SK-N-SH treated with all-trans-retinoic acid at 6 μM for 48 hours (cell line): ENCODE measurements at regions not wholly inside any gene's neighbourhood (a gene's known extent, or its start where the extent isn't known, plus 50 kb on each side); places are given as distances from the start of the nearest gene placed in this dataset.

Source experiments
- ATAC-seq: fragments of 200-7000 bp; cut with Tn5 transposase; 3 replicates; pipeline ENCODE4 v1.9.1; 2020; ENCODE audit warnings: mild to moderate bottlenecking, moderate library complexity
- ARNTL ChIP-seq: fragments of 450-650 bp; formaldehyde crosslinking; IDR thresholded peaks from 2 replicates; pipeline ENCODE4 v1.5.0; 2020; ENCODE audit warnings: low read depth, mild to moderate bottlenecking, moderate library complexity, borderline replicate concordance
- BACH2 ChIP-seq: fragments of 250-450 bp; sonication (Bioruptor Pico); IDR thresholded peaks from 2 replicates; pipeline ENCODE4 v1.9.0; 2021; ENCODE audit warnings: mild to moderate bottlenecking, borderline replicate concordance
- CREB5 ChIP-seq: fragments of 250-450 bp; sonication (Bioruptor Pico); IDR thresholded peaks from 2 replicates; pipeline ENCODE4 v1.5.1; 2020; ENCODE audit warnings: low read depth, mild to moderate bottlenecking, moderate library complexity
- CSDC2 ChIP-seq: fragments of 250-450 bp; sonication (Bioruptor Pico); IDR thresholded peaks from 2 replicates; pipeline ENCODE4 v1.5.0; 2020; ENCODE audit warnings: mild to moderate bottlenecking, moderate library complexity
- CSRNP3 ChIP-seq: fragments of 250-450 bp; sonication (Bioruptor Pico); IDR thresholded peaks from 2 replicates; pipeline ENCODE4 v1.5.1; 2021; ENCODE audit warnings: mild to moderate bottlenecking, moderate library complexity
- ESRRG ChIP-seq: fragments of 250-450 bp; sonication (Bioruptor Pico); IDR thresholded peaks from 2 replicates; pipeline ENCODE4 v1.6.1; 2021; ENCODE audit warnings: mild to moderate bottlenecking
- GLIS3 ChIP-seq: fragments of 250-450 bp; sonication (Bioruptor Pico); IDR thresholded peaks from 2 replicates; pipeline ENCODE4 v1.5.0; 2020; ENCODE audit warnings: mild to moderate bottlenecking, moderate library complexity
- OSR1 ChIP-seq: fragments of 250-450 bp; sonication (Bioruptor Pico); IDR thresholded peaks from 2 replicates; pipeline ENCODE4 v1.8.0; 2022; ENCODE audit warnings: moderate library complexity, mild to moderate bottlenecking, inconsistent platforms
- PPARA ChIP-seq: fragments of 250-450 bp; sonication (Bioruptor Pico); IDR thresholded peaks from 2 replicates; pipeline ENCODE4 v1.5.0; 2020; ENCODE audit warnings: mild to moderate bottlenecking, borderline replicate concordance
- RARB ChIP-seq: fragments of 250-450 bp; sonication (Bioruptor Pico); IDR thresholded peaks from 2 replicates; pipeline ENCODE4 v1.8.0; 2021; ENCODE audit warnings: mild to moderate bottlenecking, moderate library complexity
- SNAI2 ChIP-seq: fragments of 250-450 bp; sonication (Bioruptor Pico); IDR thresholded peaks from 2 replicates; pipeline ENCODE4 v1.5.0; 2020; ENCODE audit warnings: mild to moderate bottlenecking, moderate library complexity
- TCF4 ChIP-seq: fragments of 250-450 bp; sonication (Bioruptor Pico); IDR thresholded peaks from 2 replicates; pipeline ENCODE4 v1.8.0; 2021; ENCODE audit warnings: mild to moderate bottlenecking, moderate library complexity, borderline replicate concordance
- TOX ChIP-seq: fragments of 250-450 bp; sonication (Bioruptor Pico); IDR thresholded peaks from 2 replicates; pipeline ENCODE4 v1.8.0; 2021; ENCODE audit warnings: mild to moderate bottlenecking, moderate library complexity, borderline replicate concordance
- ZC3H10 ChIP-seq: fragments of 250-450 bp; sonication (Bioruptor Pico); IDR thresholded peaks from 2 replicates; pipeline ENCODE4 v1.5.1; 2021; ENCODE audit warnings: mild to moderate bottlenecking, moderate library complexity
- ZFP3 ChIP-seq: fragments of 250-450 bp; sonication (Bioruptor Pico); IDR thresholded peaks from 2 replicates; pipeline ENCODE4 v1.5.0; 2020; ENCODE audit warnings: mild to moderate bottlenecking, moderate library complexity
- ZFP30 ChIP-seq: fragments of 450-650 bp; formaldehyde crosslinking; IDR thresholded peaks from 2 replicates; pipeline ENCODE4 v1.5.0; 2022; ENCODE audit warnings: mild to moderate bottlenecking, moderate library complexity
- ZNF565 ChIP-seq: fragments of 450-650 bp; formaldehyde crosslinking; conservative IDR thresholded peaks from 2 replicates; pipeline ENCODE4 v1.5.0; 2020; ENCODE audit warnings: low read depth, mild to moderate bottlenecking, moderate library complexity
- ZNF70 ChIP-seq: fragments of 450-650 bp; formaldehyde crosslinking; IDR thresholded peaks from 2 replicates; pipeline ENCODE4 v1.5.0; 2020; ENCODE audit warnings: mild to moderate bottlenecking, moderate library complexity
- TF ChIP-seq, protein P1 (sequence below): fragments of 250-450 bp; sonication (Bioruptor Pico); IDR thresholded peaks from 2 replicates; pipeline ENCODE4 v1.8.0; 2021; ENCODE audit warnings: low read depth, mild to moderate bottlenecking, moderate library complexity, borderline replicate concordance
- TF ChIP-seq, protein P2 (sequence below): fragments of 250-450 bp; sonication (Bioruptor Pico); IDR thresholded peaks from 2 replicates; pipeline ENCODE4 v1.5.0; 2020; ENCODE audit warnings: mild to moderate bottlenecking, moderate library complexity

GRCh38 chr10:78815702-78816334 lies 252.9 kb upstream of the ZMIZ1 start:
- TF ChIP-seq ZFP30 (CRISPR knock-in tag) (no peak), ZFP3 (no peak), PPARA (CRISPR knock-in tag) (no peak), SNAI2 (CRISPR knock-in tag) (no peak), ZNF565 (CRISPR knock-in tag) (no peak), ZNF70 (CRISPR knock-in tag) (no peak), TOX (no peak), ARNTL (CRISPR knock-in tag) (no peak), ESRRG (CRISPR knock-in tag) (no peak), GLIS3 (CRISPR knock-in tag) (no peak), BACH2 (no peak), TCF4 (CRISPR knock-in tag) (no peak), CSDC2 (CRISPR knock-in tag) (no peak), RARB (CRISPR knock-in tag) (no peak), ZC3H10 (no peak), CSRNP3 (no peak), OSR1 (CRISPR knock-in tag) (no peak)
- TF ChIP-seq, protein P1, sequence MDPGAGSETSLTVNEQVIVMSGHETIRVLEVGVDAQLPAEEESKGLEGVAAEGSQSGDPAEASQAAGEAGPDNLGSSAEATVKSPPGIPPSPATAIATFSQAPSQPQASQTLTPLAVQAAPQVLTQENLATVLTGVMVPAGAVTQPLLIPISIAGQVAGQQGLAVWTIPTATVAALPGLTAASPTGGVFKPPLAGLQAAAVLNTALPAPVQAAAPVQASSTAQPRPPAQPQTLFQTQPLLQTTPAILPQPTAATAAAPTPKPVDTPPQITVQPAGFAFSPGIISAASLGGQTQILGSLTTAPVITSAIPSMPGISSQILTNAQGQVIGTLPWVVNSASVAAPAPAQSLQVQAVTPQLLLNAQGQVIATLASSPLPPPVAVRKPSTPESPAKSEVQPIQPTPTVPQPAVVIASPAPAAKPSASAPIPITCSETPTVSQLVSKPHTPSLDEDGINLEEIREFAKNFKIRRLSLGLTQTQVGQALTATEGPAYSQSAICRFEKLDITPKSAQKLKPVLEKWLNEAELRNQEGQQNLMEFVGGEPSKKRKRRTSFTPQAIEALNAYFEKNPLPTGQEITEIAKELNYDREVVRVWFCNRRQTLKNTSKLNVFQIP (CRISPR knock-in tag) = no peak
- TF ChIP-seq, protein P2, sequence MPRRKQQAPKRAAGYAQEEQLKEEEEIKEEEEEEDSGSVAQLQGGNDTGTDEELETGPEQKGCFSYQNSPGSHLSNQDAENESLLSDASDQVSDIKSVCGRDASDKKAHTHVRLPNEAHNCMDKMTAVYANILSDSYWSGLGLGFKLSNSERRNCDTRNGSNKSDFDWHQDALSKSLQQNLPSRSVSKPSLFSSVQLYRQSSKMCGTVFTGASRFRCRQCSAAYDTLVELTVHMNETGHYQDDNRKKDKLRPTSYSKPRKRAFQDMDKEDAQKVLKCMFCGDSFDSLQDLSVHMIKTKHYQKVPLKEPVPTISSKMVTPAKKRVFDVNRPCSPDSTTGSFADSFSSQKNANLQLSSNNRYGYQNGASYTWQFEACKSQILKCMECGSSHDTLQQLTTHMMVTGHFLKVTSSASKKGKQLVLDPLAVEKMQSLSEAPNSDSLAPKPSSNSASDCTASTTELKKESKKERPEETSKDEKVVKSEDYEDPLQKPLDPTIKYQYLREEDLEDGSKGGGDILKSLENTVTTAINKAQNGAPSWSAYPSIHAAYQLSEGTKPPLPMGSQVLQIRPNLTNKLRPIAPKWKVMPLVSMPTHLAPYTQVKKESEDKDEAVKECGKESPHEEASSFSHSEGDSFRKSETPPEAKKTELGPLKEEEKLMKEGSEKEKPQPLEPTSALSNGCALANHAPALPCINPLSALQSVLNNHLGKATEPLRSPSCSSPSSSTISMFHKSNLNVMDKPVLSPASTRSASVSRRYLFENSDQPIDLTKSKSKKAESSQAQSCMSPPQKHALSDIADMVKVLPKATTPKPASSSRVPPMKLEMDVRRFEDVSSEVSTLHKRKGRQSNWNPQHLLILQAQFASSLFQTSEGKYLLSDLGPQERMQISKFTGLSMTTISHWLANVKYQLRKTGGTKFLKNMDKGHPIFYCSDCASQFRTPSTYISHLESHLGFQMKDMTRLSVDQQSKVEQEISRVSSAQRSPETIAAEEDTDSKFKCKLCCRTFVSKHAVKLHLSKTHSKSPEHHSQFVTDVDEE (CRISPR knock-in tag) = no peak
- ATAC-seq = no peak

DNA sequence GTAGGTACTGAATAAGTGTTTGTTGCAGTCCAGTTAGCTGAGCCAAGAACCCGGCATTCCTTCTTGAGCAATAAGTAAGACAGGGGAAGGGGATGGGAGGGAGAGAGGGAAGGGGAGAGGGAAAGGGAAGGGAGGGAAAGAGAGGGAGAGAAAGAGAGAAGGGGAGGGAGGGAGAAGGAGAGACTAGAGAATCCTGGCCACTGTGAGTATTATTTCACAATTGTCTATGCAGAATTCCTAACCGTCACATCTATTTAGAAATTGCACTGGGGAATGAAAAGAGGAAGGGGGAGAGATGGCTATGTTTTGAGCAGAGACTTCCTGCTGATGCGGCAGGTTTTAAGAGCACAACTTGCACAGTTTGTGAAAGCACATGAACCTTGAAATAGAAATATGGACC lies 251.4 kb upstream of the ZMIZ1 start:
- no peak for ATAC-seq
- TF ChIP-seq ZFP30 (CRISPR knock-in tag) = no peak
- TF ChIP-seq, protein P1 (CRISPR knock-in tag) = no peak

- no peak for ATAC-seq
These were observed 251.0 kb upstream of the ZMIZ1 start for GRCh38 chr10:78817804-78818203.

DNA sequence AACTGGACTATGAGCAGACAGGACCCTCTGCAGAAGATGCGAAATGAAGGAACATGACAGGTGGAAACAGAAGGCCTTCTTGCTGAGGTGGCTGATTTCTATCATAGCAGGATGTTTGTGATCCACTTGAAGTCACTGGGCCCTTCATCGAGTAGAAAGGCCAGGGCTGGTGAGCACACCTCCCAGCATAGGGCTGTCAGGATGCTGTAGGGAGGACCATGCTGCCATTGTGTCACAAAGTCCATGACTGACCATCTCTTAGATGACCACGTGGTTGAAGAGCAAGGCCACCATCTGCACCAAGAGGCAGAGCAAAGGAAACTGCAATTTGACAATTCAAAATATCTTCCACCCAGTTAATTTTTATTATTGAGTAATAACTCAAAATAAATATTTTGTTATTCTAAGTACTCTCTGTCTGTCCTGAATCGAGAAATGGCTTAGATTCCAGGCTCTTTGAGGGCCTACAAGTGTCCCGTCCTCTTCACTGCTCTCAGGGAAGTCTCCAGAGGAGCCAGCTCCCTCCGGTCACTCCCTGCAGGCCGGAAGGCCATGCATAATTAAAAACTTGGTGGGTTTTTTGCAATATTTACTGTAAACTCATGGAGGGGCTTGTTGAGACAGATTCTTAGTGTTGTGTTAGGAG lies 249.3 kb upstream of the ZMIZ1 start:
- ATAC-seq = no peak
- TF ChIP-seq ZFP30 (CRISPR knock-in tag) (no peak), ESRRG (CRISPR knock-in tag) (no peak), TCF4 (CRISPR knock-in tag) (no peak), ZFP3 (no peak), CSRNP3 (no peak), CREB5 (CRISPR knock-in tag) (no peak)
- TF ChIP-seq, protein P2 (CRISPR knock-in tag) = no peak

More at GRCh38 chr10:78817804-78818203, 251.0 kb upstream of the ZMIZ1 start:
- TF ChIP-seq ZC3H10 (no peak), ZFP3 (no peak), SNAI2 (CRISPR knock-in tag) (no peak)
